Ascending aorta (tissue), 2 donors: ENCODE measurements at regions not wholly inside any gene's neighbourhood (a gene's known extent, or its start where the extent isn't known, plus 50 kb on each side); places are given as distances from the start of the nearest gene placed in this dataset.

Source experiments
- DNase-seq, 2 donors: peaks; one replicate each; pipeline ENCODE4 v3.0.0-alpha.2; 2019; ENCODE audit warnings: low spot score in 2 of 2
- H3K27ac ChIP-seq, 2 donors: fragments of 200-600 bp; sonication (generic); one replicate each; pipeline ENCODE4 v1.5.1; 2016 to 2017; ENCODE audit warnings: mild to moderate bottlenecking in 1 of 2
- H3K27me3 ChIP-seq: fragments of 200-600 bp; sonication (generic); one replicate; pipeline ENCODE4 v1.5.1; 2017
- H3K36me3 ChIP-seq, 2 donors: fragments of 200-600 bp; sonication (generic); one replicate each; pipeline ENCODE4 v1.5.1; 2016
- H3K4me1 ChIP-seq, 2 donors: fragments of 200-600 bp; sonication (generic); one replicate each; pipeline ENCODE4 v1.5.1; 2016 to 2017; ENCODE audit warnings: mild to moderate bottlenecking in 1 of 2
- H3K4me3 ChIP-seq, 2 donors: fragments of 200-600 bp; sonication (generic); one replicate each; pipeline ENCODE4 v1.5.1; 2016 to 2017; ENCODE audit warnings: mild to moderate bottlenecking in 1 of 2
- H3K9me3 ChIP-seq, 2 donors: fragments of 200-600 bp; sonication (generic); one replicate each; pipeline ENCODE4 v1.5.1; 2016
- CTCF ChIP-seq, 3 experiments: fragments of 200-600 bp in 2 of 3; fragments of 450-650 bp in 1 of 3; sonication (generic) in 2 of 3; IDR thresholded peaks; one replicate each; pipeline ENCODE4 v1.5.1; 2016 to 2019; ENCODE audit warnings: antibody characterized with exemption in 3 of 3, mild to moderate bottlenecking in 1 of 3, moderate library complexity in 1 of 3
- intact Hi-C: fragments of 100-400 bp; cut with DNase I; formaldehyde crosslinking; loops from one replicate; pipeline ENCODE4 v1.15.1; 2023

GRCh38 chr12:127275416-127275815 lies 991.6 kb upstream of the TMEM132C start:
- DNase-seq = no peak
- Histone ChIP-seq H3K4me1 (no peaks in the 10 kb centered on the region), H3K27me3 (no peaks in the 10 kb centered on the region), H3K27ac (no peak overlapping the region), H3K9me3 (no peaks in the 10 kb centered on the region), H3K36me3 (no peaks in the 10 kb centered on the region), H3K4me3 (no peak overlapping the region)
- no peak for TF ChIP-seq CTCF (IDR thresholded peaks at IDR 0.05)
- intact Hi-C loops = no loop called here

GRCh38 chr12:127277882-127278281 lies 989.1 kb upstream of the TMEM132C start:
- no peak for DNase-seq
- no peaks in the 10 kb centered on the region for H3K4me1 ChIP-seq
- no peak for TF ChIP-seq CTCF (IDR thresholded peaks at IDR 0.05)

GRCh38 chr12:127278351-127278750 lies 988.6 kb upstream of the TMEM132C start:
- no peak overlapping the region for H3K4me3 ChIP-seq
- intact Hi-C loops = no loop called here
- DNase-seq = no peak
- TF ChIP-seq CTCF (IDR thresholded peaks at IDR 0.05) = no peak
- H3K27me3 ChIP-seq = no peaks in the 10 kb centered on the region
- H3K27ac ChIP-seq = no peak overlapping the region
- H3K36me3 ChIP-seq = no peaks in the 10 kb centered on the region
- no peaks in the 10 kb centered on the region for H3K4me1 ChIP-seq
- H3K9me3 ChIP-seq = no peaks in the 10 kb centered on the region

More at GRCh38 chr12:127277882-127278281, 989.1 kb upstream of the TMEM132C start:
- H3K36me3 ChIP-seq = no peaks in the 10 kb centered on the region
- no peak overlapping the region for H3K27ac ChIP-seq
- no peaks in the 10 kb centered on the region for H3K9me3 ChIP-seq
- H3K4me3 ChIP-seq = no peak overlapping the region
- H3K27me3 ChIP-seq = no peaks in the 10 kb centered on the region
- intact Hi-C loops = no loop called here

- intact Hi-C loops = loop anchor here (5.0 kb wide), 3 partner anchors 102 to 647 kb away; no protein-coding TSS in a partner anchor
- Histone ChIP-seq H3K27me3 (no peaks in the 10 kb centered on the region), H3K4me3 (no peak overlapping the region), H3K27ac (no peak overlapping the region), H3K36me3 (no peaks in the 10 kb centered on the region), H3K9me3 (no peaks in the 10 kb centered on the region), H3K4me1 (peaks cover 4 to 6% of the 10 kb centered on the region in 2 donors)
- peak; percentile 71 to 84 (median 76) for TF ChIP-seq CTCF (IDR thresholded peaks at IDR 0.05)
- DNase-seq = no peak
Measured at GRCh38 chr12:127280393-127281275, 986.3 kb upstream of the TMEM132C start.

- H3K27me3 ChIP-seq = no peaks in the 10 kb centered on the region
Measured at GRCh38 chr12:127282786-127283565, 984.0 kb upstream of the TMEM132C start.

More at GRCh38 chr12:127282786-127283565, 984.0 kb upstream of the TMEM132C start:
- peaks cover 4 to 6% of the 10 kb centered on the region in 2 donors for H3K4me1 ChIP-seq
- TF ChIP-seq CTCF (IDR thresholded peaks at IDR 0.05) = no peak
- no peak overlapping the region for H3K4me3 ChIP-seq
- intact Hi-C loops = loop anchor here (5.0 kb wide), 3 partner anchors 99 to 644 kb away; no protein-coding TSS in a partner anchor
- DNase-seq = no peak
- H3K9me3 ChIP-seq = no peaks in the 10 kb centered on the region
- H3K36me3 ChIP-seq = no peaks in the 10 kb centered on the region
- H3K27ac ChIP-seq = no peak overlapping the region
